H1 (cell line): ENCODE measurements at regions not wholly inside any gene's neighbourhood (a gene's known extent, or its start where the extent isn't known, plus 50 kb on each side); places are given as distances from the start of the nearest gene placed in this dataset.

Experiments used
- BCL11A ChIP-seq, 2 experiments: IDR thresholded peaks; one replicate each; pipeline ENCODE4 v1.6.1; 2011; ENCODE audit warnings: low read depth in 2 of 2, low read length in 2 of 2, mild to moderate bottlenecking in 2 of 2
- CBX8 ChIP-seq: fragments of 300-800, 300-1000 bp; sonication (generic); IDR thresholded peaks from 2 replicates; pipeline ENCODE4 v1.7.1; 2016; ENCODE audit warnings: low read depth, low read length, borderline replicate concordance
- CHD1 ChIP-seq: IDR thresholded peaks from 2 replicates; pipeline ENCODE4 v1.6.1; 2012; ENCODE audit warnings: low read depth, low read length, improper control_type of control experiment
- JUND ChIP-seq: IDR thresholded peaks from 2 replicates; pipeline ENCODE4 v1.6.1; 2011; ENCODE audit warnings: mild to moderate bottlenecking, improper control_type of control experiment, low read length
- NRF1 ChIP-seq: IDR thresholded peaks from 2 replicates; pipeline ENCODE4 v1.6.1; 2011; ENCODE audit warnings: mild to moderate bottlenecking, low read depth, low read length, improper control_type of control experiment
- TAF1 ChIP-seq: IDR thresholded peaks from 2 replicates; pipeline ENCODE4 v1.6.1; 2011; ENCODE audit warnings: mild to moderate bottlenecking, low read depth, low read length
- TCF12 ChIP-seq: IDR thresholded peaks from 2 replicates; pipeline ENCODE4 v1.6.1; 2011; ENCODE audit warnings: low read depth, mild to moderate bottlenecking, low read length
- USF2 ChIP-seq: IDR thresholded peaks from 2 replicates; pipeline ENCODE4 v1.6.1; 2011; ENCODE audit warnings: low read length, improper control_type of control experiment
- YY1 ChIP-seq: IDR thresholded peaks from 2 replicates; pipeline ENCODE4 v1.6.1; 2011; ENCODE audit warnings: low read depth, mild to moderate bottlenecking, low read length

GRCh38 chr7:10360050-10360449 is 613.6 kb upstream of the PHF14 start (continued):
- TF ChIP-seq USF2 (no peak), NRF1 (no peak), CBX8 (no peak), TCF12 (no peak), JUND (no peak), YY1 (no peak), TAF1 (no peak), CHD1 (no peak), BCL11A (IDR thresholded peaks at IDR 0.05; ENCODE audit: low read depth in 2 of 2, low read length in 2 of 2) (no peak)
- TF ChIP-seq, all 59 proteins: peak for 0
